ENCODE measurements at regions not wholly inside any gene's neighbourhood (a gene's known extent, or its start where the extent isn't known, plus 50 kb on each side); places are given as distances from the start of the nearest gene placed in this dataset.

- no peak overlapping the region for H3K4me3 ChIP-seq (ENCODE audit: low read depth, low read length)
- no peak for TF ChIP-seq CTCF (IDR thresholded peaks at IDR 0.05; ENCODE audit: low read depth, low read length, missing control alignments)
- in situ Hi-C loops (cut with HindIII; ENCODE audit: low sequenced_read_pairs) = no loop called here
- no peak for DNase-seq (ENCODE audit: low read depth)
Measured at GRCh38 chr9:25505644-25506043, 172.6 kb downstream of the TUSC1 start.

GRCh38 chr9:25481372-25481771, 196.9 kb downstream of the TUSC1 start:
- no peak for DNase-seq (ENCODE audit: low read depth)
- in situ Hi-C loops (cut with HindIII; ENCODE audit: low sequenced_read_pairs) = no loop called here
- no peak for TF ChIP-seq CTCF (IDR thresholded peaks at IDR 0.05; ENCODE audit: low read depth, low read length, missing control alignments)
- no peak overlapping the region for H3K4me3 ChIP-seq (ENCODE audit: low read depth, low read length)

GRCh38 chr9:25480696-25481095, 197.5 kb downstream of the TUSC1 start:
- no peak overlapping the region for H3K4me3 ChIP-seq (ENCODE audit: low read depth, low read length)
- TF ChIP-seq CTCF (IDR thresholded peaks at IDR 0.05; ENCODE audit: low read depth, low read length, missing control alignments) = no peak
- in situ Hi-C loops (cut with HindIII; ENCODE audit: low sequenced_read_pairs) = no loop called here
- no peak for DNase-seq (ENCODE audit: low read depth)

GRCh38 chr9:25472681-25473080, 205.6 kb downstream of the TUSC1 start:
- TF ChIP-seq CTCF (IDR thresholded peaks at IDR 0.05; ENCODE audit: low read depth, low read length, missing control alignments) = no peak
- in situ Hi-C loops (cut with HindIII; ENCODE audit: low sequenced_read_pairs) = no loop called here
- no peak overlapping the region for H3K4me3 ChIP-seq (ENCODE audit: low read depth, low read length)
- DNase-seq (ENCODE audit: low read depth) = no peak

- TF ChIP-seq CTCF (IDR thresholded peaks at IDR 0.05; ENCODE audit: low read depth, low read length, missing control alignments) = no peak
- no peak for DNase-seq (ENCODE audit: low read depth)
- no peak overlapping the region for H3K4me3 ChIP-seq (ENCODE audit: low read depth, low read length)
- in situ Hi-C loops (cut with HindIII; ENCODE audit: low sequenced_read_pairs) = no loop called here
Measured at GRCh38 chr9:25472085-25472607, 206.1 kb downstream of the TUSC1 start.

- TF ChIP-seq CTCF (IDR thresholded peaks at IDR 0.05; ENCODE audit: low read depth, low read length, missing control alignments) = no peak
- in situ Hi-C loops (cut with HindIII; ENCODE audit: low sequenced_read_pairs) = no loop called here
- no peak overlapping the region for H3K4me3 ChIP-seq (ENCODE audit: low read depth, low read length)
- no peak for DNase-seq (ENCODE audit: low read depth)
Measured at GRCh38 chr9:25461416-25461815, 216.8 kb downstream of the TUSC1 start.

- DNase-seq (ENCODE audit: low read depth) = no peak
- H3K4me3 ChIP-seq (ENCODE audit: low read depth, low read length) = no peak overlapping the region
- in situ Hi-C loops (cut with HindIII; ENCODE audit: low sequenced_read_pairs) = no loop called here
- TF ChIP-seq CTCF (IDR thresholded peaks at IDR 0.05; ENCODE audit: low read depth, low read length, missing control alignments) = no peak
Measured at GRCh38 chr9:25453875-25454274, 224.4 kb downstream of the TUSC1 start.

All from astrocyte of the cerebellum (primary cell).